HUDEP-2 (cell line): ENCODE measurements at regions not wholly inside any gene's neighbourhood (a gene's known extent, or its start where the extent isn't known, plus 50 kb on each side); places are given as distances from the start of the nearest gene placed in this dataset.

Experiments
- DNase-seq, 76 experiments: peaks; one replicate each; lab custom pipeline; 2025; ENCODE audit not compliant: unreplicated experiment in 76 of 76; lab: John Stamatoyannopoulos, UW

GRCh38 chr10:8462565-8462964 is 408.1 kb downstream of the GATA3 start:
- DNase-seq = no peak

GRCh38 chr10:8463853-8464252 is 409.4 kb downstream of the GATA3 start:
- no peak for DNase-seq

DNA sequence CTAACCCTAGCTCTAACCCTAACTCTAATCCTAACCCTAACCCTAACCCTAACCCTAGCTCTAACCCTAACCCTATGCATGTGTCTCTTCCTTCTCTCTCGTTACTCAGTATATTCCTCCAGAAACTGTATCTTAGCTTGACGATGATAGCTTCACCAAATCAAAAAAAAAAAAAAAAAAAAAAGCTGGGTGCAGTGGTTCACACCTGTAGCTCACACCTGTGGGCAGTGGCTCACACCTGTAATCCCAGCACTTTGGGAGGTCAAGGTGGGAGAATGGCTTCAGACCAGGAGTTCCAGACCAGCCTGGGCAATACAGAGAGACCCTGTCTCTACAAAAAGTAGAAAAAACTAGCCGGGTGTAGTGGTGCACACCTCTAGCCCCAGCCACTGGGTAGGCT is 414.0 kb downstream of the GATA3 start:
- no peak for DNase-seq

DNA sequence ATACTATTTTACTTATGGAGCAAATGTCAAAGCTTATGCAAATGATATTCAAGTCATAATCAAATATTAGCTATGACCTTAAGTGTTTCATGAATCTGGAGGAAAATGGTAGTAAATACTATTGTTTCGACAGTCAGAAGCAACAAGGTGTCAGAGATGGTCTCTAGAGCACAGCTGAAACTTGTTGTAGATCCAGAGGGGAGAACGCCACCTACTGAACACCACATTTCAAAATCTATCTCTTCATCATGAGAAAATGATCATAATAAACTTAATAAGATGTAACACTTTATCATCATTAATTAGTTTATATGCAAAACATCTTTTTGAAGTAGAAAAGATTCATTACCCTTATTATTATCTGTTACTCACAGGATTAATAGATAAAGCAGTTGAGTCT is 418.7 kb downstream of the GATA3 start:
- DNase-seq = no peak

DNA sequence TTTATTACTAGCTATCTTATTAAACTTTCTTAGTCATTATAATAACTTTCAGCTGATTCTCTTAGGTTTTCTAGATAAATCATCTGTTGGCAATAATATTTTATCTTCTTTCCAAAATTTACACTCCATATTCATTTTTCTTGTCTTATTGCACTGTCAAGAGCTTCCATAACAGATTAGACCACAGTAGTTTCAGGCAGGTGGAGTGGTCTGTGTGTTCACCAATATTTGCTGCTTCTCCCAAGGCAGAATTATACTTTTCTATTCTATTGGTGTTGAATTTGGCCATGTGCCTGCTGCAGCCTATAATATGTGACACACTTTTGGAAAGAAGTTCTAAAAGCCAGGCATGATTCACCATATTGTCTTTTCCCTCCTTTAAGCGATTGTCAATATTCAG is 422.8 kb downstream of the GATA3 start:
- no peak for DNase-seq

- no peak for DNase-seq
Measured at GRCh38 chr10:8481718-8482504, 427.4 kb downstream of the GATA3 start.

DNA sequence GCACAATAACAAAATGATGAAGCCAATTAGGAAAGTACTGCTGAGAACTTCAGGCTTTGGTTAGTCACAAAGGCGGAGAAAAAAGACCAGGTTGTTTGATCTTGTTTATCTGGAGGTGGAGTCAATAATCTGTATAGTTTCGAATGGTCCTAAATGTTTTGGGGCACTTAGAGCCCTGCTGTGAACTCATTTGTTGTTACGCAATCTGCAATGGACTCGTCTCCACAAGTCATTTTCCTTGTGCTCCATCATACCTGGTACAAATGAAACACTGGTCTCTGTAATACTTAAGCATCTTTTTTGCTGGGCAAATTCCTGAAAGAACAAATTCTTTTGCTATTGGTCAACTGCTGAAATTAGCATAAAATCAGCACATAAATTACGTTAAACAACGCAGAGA is 430.5 kb downstream of the GATA3 start:
- no peak for DNase-seq

DNA sequence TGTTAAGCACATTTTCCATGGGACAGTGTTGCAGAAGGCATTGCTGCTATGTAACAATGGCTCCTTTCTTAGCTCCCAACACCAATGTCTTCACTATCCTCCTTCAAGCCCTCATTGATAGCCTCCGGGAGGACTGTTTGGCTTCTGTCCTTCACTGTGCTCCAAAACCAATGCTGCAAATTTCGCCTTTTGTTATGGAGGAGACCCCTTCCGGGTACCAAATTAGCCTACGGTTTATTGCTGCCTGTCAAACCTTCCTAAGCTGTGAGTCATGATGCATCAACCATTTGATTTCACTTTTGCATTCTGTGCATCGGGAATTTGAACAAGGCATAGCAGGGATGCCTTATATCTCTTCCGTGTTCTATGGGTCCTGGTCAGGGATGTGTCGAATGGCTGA is 432.9 kb downstream of the GATA3 start:
- DNase-seq = no peak

DNA sequence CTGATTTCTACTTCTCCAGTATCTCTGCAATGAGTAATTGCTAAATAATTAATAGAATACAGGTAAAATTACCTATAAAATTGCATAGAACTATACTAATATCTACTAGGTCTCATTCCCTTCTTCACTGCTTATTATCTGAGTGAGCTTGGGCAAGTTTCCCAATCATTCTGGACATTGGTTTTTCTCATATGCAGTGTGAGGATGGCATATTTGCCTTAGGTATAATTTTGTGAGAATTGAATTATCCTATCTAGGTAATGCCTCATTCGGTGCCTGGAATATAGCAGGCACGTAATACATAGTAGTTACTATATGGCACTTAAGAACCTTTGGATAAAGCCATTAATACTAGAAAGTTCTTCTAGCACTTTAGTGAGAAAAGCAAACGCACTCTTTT is 434.7 kb downstream of the GATA3 start:
- DNase-seq = no peak

DNA sequence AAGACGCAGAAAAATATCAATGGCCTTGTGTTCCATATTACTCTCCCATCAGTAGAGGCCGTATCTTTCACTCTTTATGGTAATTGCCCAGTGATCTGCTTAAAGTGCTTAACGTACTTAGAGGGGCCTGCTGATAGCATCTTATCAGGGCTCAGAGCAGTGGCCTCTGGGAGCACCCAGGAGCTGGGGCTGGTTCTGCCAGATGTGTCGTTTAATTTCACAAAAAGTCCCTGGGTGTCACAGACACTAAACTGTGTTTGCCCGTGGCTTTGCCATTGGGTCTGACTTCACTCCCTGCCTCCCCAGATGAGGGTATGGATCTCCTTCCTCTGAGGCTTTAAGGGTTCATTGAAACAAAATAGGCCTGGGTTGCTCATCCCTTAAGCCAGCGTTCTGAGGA is 435.3 kb downstream of the GATA3 start:
- DNase-seq = no peak

GRCh38 chr10:8498290-8498689 is 443.8 kb downstream of the GATA3 start:
- DNase-seq = no peak

DNA sequence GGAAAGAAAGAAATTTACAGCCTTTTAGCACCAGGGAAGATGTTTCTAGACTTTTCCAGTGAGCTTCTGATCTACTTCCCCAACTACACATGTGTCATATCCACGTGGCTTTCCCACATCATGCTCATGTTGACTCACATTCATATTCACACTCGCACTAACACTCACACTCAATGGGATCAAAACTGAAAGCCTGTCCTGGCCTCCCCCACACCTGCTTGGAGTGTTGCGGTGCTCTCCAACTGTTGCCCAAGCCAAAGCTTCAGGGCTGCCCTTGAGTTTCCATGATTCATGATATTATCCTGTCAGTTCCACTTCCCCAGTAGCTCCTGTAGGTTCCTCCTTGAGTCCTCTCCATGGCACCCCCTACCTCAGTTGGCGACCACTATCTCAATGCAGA is 444.4 kb downstream of the GATA3 start:
- no peak for DNase-seq

GRCh38 chr10:8499312-8499711 is 444.8 kb downstream of the GATA3 start:
- DNase-seq = no peak

DNA sequence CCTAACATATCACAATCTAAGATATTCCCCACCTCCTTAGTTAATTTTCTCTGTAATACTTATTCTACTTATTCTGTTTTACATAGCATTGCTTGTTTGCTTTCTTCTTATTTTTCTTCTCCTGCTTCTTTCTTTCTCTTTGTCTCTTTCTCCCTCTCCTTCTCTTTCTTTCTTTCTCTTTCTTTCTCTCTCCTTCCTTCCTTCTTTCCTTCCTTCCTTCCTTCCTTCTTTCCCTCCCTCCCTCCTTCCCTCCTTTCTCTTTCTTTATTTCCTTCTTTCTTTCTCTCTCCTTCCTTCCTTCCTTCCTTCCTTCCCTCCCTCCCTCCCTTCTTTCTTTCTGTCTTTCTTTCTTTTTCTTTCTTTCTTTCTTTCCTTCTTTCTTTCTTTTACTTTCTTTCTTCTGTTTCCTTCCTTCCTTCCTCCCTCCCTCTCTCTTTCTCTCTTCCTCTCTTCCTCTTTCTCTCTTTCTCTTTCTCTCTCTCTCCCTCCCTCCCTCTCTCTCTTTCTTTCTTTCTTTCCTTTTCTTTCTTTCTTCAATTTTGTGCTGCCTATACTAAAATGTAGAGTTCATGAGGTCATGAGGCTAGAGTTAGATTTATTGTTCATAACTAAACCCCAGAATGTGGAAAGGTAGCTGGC is 445.4 kb downstream of the GATA3 start:
- no peak for DNase-seq

DNA sequence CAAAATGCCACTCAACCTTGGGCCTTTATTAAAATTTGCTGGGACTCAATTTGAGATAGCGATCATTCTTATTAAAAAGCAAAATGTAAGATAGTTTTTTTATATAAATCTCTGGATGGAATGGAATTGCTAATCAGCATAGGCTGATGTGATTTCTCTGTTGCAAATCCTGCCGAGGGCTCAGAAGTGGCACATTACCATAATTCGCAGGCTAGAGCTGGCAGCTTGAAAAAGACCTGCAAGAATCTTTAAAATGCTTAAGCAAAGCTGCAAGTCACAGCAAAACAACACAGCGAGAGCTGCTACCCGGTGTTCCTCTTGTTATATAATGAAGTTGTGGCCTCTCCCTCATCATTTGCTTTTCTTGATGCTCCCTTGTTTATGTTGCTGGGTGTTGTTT is 448.1 kb downstream of the GATA3 start:
- DNase-seq = no peak

DNA sequence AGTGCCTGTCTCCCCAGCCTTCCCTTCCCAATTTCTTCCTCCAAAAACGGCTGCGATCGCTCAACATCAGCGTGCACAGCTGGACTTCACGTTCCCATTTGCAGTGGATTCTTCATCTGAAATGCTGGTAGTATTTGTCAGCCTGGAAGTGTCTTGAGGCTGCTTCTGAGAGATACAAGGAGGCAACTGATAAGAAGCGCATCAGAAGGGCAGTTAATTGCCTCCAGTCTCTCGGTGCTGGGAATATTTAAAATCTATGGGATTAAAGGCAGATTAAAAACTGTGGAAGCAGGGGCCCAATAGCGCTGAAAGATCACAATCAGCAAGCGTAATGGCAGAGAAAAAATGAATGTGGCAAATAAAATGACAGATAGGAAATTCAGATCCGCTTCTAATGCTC is 450.0 kb downstream of the GATA3 start:
- DNase-seq = no peak

GRCh38 chr10:8507156-8507555 is 452.7 kb downstream of the GATA3 start:
- no peak for DNase-seq

GRCh38 chr10:8508882-8509281 is 454.4 kb downstream of the GATA3 start:
- DNase-seq = no peak

DNA sequence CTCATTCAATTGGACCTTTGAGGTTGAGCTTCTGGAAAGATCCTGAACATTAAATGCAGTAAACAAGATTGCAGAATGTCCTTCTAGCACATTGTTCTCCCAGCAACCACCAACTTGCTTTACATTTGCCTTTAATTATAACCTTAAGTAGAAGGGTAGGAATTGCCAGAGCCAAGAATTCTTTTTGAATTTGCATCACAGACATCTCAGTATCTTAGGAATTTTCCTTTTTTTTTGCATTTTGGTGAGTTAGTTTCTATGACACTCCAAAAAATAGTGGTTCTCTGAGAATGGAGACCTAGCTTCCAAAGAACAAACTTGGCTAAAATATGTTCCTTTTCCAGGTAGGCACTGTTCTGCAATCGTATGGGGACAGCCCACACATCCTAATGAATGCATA is 456.0 kb downstream of the GATA3 start:
- DNase-seq = no peak

DNA sequence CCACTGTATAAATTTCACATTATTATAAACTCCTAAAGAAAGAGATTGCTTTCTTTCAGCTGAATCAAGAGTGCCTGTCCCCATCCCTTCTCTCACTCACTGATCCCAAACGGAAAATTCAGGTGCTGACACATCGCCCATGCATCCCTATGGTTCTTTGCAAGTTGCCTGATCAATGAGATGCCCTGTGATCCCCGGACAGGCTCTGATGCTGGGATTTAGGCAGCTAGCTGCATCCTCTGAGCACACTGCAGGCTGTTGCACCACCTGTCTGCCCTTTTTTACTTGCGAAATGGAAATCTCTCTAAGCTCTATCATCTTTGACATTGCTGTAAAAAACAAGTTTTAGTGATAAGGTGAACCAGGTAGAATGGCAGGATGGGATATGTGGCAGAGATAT is 456.5 kb downstream of the GATA3 start:
- no peak for DNase-seq

GRCh38 chr10:8513155-8514147 is 459.0 kb downstream of the GATA3 start:
- DNase-seq = no peak
